ENCODE measurements at regions not wholly inside any gene's neighbourhood (a gene's known extent, or its start where the extent isn't known, plus 50 kb on each side); places are given as distances from the start of the nearest gene placed in this dataset.

- H3K9me3 Mint-ChIP-seq, result no peaks in the 10 kb centered on the region
- no peak for TF ChIP-seq CTCF (IDR thresholded peaks at IDR 0.05)
- H3K4me1 Mint-ChIP-seq, result peaks cover 9% of the 10 kb centered on the region
- H3K27me3 Mint-ChIP-seq, result no peaks in the 10 kb centered on the region
- ATAC-seq (ENCODE audit: low read depth), result no peak
- H3K4me3 Mint-ChIP-seq, result no peak overlapping the region
- ChIA-PET POLR2A (no interaction called here), CTCF (no interaction called here)
- H3K27ac Mint-ChIP-seq, result no peak overlapping the region
- DNase-seq, result no peak
- intact Hi-C loops (cut with micrococcal nuclease), result no loop called here
- no peaks in the 10 kb centered on the region for H3K36me3 Mint-ChIP-seq (ENCODE audit: low read depth)
These were observed 524.5 kb upstream of the MEX3C start for GRCh38 chr18:51721996-51722395.

GRCh38 chr18:51724790-51725721 is 527.6 kb upstream of the MEX3C start:
- no peak for TF ChIP-seq CTCF (IDR thresholded peaks at IDR 0.05)
- no peak for DNase-seq
- no peaks in the 10 kb centered on the region for H3K36me3 Mint-ChIP-seq (ENCODE audit: low read depth)
- H3K27ac Mint-ChIP-seq, result no peak overlapping the region
- ChIA-PET POLR2A (no interaction called here), CTCF (no interaction called here)
- peaks cover 15% of the 10 kb centered on the region for H3K4me1 Mint-ChIP-seq
- H3K9me3 Mint-ChIP-seq, result peaks cover 7% of the 10 kb centered on the region
- ATAC-seq (ENCODE audit: low read depth), result no peak
- no peaks in the 10 kb centered on the region for H3K27me3 Mint-ChIP-seq
- intact Hi-C loops (cut with micrococcal nuclease), result no loop called here
- H3K4me3 Mint-ChIP-seq, result no peak overlapping the region

- DNase-seq, result no peak
- Mint-ChIP-seq H3K27me3 (no peaks in the 10 kb centered on the region), H3K4me1 (peaks cover 15% of the 10 kb centered on the region), H3K9me3 (peaks cover 7% of the 10 kb centered on the region), H3K4me3 (no peak overlapping the region), H3K36me3 (ENCODE audit: low read depth) (no peaks in the 10 kb centered on the region), H3K27ac (no peak overlapping the region)
- intact Hi-C loops (cut with micrococcal nuclease), result no loop called here
- CTCF ChIA-PET, result no interaction called here
- POLR2A ChIA-PET, result no interaction called here
- peak; percentile 10 for ATAC-seq (ENCODE audit: low read depth)
- no peak for TF ChIP-seq CTCF (IDR thresholded peaks at IDR 0.05)
These were observed 529.1 kb upstream of the MEX3C start for GRCh38 chr18:51726614-51727013.

GRCh38 chr18:51727780-51728179 is 530.3 kb upstream of the MEX3C start:
- Mint-ChIP-seq H3K4me1 (peaks cover 15% of the 10 kb centered on the region), H3K27me3 (no peaks in the 10 kb centered on the region)
- ATAC-seq (ENCODE audit: low read depth), result peak; percentile 37

More at GRCh38 chr18:51727780-51728179, 530.3 kb upstream of the MEX3C start:
- no peak overlapping the region for H3K27ac Mint-ChIP-seq
- ChIA-PET POLR2A (no interaction called here), CTCF (no interaction called here)
- H3K36me3 Mint-ChIP-seq (ENCODE audit: low read depth), result no peaks in the 10 kb centered on the region
- intact Hi-C loops (cut with micrococcal nuclease), result no loop called here
- H3K4me3 Mint-ChIP-seq, result no peak overlapping the region
- TF ChIP-seq CTCF (IDR thresholded peaks at IDR 0.05), result no peak
- DNase-seq, result no peak
- peaks cover 7% of the 10 kb centered on the region for H3K9me3 Mint-ChIP-seq

Data from activated B cell treated with CpG ODN at 0.5 μM for 24 hours (primary cell).